ENCODE measurements at regions not wholly inside any gene's neighbourhood (a gene's known extent, or its start where the extent isn't known, plus 50 kb on each side); places are given as distances from the start of the nearest gene placed in this dataset.

DNA sequence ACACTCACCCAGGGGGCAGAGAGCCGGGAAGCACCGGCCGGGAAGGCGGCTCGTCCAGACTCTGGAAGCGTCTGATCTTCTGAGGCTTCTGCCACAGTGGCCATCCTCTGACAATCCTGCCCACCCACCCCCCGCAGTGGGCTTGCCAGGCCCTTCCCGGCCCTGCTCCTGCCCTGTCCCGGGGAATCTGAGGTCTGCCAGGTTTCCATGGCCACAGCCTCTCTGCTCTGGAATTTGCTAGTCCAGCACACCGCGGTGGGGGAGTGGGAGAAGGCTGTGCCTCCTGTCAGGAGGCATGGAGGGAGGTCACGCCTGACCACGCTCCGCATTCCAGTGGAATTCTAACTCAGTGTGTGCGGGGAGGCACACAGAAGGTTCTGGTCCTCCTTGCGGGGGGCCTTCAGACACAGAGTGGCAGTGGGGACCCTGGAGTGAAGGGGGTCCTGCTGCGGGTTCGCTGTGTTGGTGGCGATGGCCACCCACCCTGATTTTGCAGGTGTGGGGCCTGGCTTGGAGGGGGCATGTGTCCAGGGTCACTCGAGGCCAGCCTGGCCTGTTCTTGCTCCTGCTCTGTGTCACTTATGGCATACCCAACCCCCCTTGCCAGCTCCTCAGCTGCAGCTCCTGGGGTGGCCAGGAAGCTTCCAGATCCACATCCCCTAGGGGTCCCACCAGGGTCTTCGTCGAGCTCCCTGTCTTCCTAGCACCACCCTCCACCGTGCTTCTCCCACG lies 55.6 kb upstream of the ADRA2C start:
- no peak overlapping the region for H3K27ac Mint-ChIP-seq (ENCODE audit: unreplicated experiment)
- no peak for DNase-seq (ENCODE audit: low spot score)
- peaks cover 7% of the 10 kb centered on the region for H3K27me3 Mint-ChIP-seq (ENCODE audit: unreplicated experiment)
- H3K36me3 Mint-ChIP-seq (ENCODE audit: low read depth, unreplicated experiment): no peaks in the 10 kb centered on the region
- H3K4me1 Mint-ChIP-seq (ENCODE audit: unreplicated experiment): peaks cover 3% of the 10 kb centered on the region
- no peaks in the 10 kb centered on the region for H3K9me3 Mint-ChIP-seq (ENCODE audit: unreplicated experiment)
- no peak overlapping the region for H3K4me3 Mint-ChIP-seq (ENCODE audit: unreplicated experiment)
- no peak for TF ChIP-seq CTCF (IDR thresholded peaks at IDR 0.05; ENCODE audit: unreplicated experiment)

DNA sequence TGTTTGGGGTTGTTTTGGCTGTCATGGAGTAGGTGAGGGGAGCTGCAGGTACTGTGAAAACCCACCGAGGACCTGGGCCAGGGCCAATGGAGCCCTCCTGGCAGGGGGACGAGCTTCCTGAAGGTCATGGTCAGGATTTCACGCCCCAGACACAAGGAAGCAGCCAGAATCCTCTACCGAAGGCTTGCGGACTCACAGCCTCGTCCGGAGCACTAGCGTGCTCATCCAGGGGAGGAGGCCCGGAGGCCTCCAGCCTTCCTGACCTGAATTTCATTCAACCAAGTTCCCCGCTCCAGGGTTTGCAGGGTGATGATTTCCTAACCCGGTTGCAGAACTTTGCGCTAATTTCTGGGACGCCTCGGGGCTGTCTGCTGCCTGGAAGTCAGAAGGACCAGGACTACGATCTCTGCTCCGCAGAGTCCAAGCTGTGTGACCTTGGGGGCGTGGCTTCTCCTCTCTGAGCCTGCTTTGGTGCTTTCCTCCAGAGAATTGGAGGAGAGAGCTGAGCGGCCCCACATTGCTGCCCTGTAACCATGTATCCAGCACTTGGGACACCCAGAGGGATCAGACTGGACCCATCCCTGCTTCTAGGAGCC lies 56.2 kb upstream of the ADRA2C start:
- no peak for DNase-seq (ENCODE audit: low spot score)
- no peaks in the 10 kb centered on the region for H3K36me3 Mint-ChIP-seq (ENCODE audit: low read depth, unreplicated experiment)
- H3K4me1 Mint-ChIP-seq (ENCODE audit: unreplicated experiment): peaks cover 4% of the 10 kb centered on the region
- H3K9me3 Mint-ChIP-seq (ENCODE audit: unreplicated experiment): no peaks in the 10 kb centered on the region
- peaks cover 7% of the 10 kb centered on the region for H3K27me3 Mint-ChIP-seq (ENCODE audit: unreplicated experiment)
- no peak overlapping the region for H3K27ac Mint-ChIP-seq (ENCODE audit: unreplicated experiment)
- H3K4me3 Mint-ChIP-seq (ENCODE audit: unreplicated experiment): no peak overlapping the region
- no peak for TF ChIP-seq CTCF (IDR thresholded peaks at IDR 0.05; ENCODE audit: unreplicated experiment)

DNA sequence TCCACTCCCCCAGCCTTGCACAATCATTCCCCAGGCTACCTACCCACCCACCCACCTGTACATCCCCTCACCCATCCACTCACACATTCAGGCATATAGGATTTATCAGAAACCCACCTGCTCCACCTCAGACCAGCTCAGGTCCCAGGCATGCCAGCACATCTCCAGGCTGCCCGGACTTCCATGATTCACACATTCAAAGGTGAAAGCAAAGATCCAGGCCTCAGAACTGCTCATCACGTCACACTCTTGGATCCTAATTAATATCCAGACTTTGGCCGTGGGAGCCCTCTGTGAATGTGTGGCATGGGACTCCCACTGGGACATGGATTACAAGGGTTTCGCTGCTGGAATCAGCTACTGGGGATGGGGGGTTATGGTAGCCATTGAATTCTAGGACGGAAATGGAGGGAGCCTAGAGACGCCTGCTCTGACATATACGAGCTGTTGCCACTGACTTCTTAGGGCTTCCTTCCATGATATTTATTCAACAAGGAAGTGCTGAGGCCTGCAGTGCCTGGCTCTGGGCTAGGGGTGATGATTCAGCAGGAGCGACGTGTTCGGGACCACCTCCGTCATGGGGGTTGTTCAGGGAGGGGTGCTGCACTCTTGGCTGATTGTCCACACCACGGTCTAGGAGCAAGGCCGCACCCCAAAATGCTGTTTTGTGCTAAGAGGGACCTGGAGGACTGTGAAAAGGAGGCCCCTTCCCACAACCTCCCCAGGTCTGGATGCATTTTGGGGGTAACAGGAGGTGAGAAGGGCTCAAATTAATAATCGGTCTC lies 56.9 kb upstream of the ADRA2C start:
- Mint-ChIP-seq H3K27ac (ENCODE audit: unreplicated experiment) (no peak overlapping the region), H3K4me1 (ENCODE audit: unreplicated experiment) (peaks cover 4% of the 10 kb centered on the region), H3K9me3 (ENCODE audit: unreplicated experiment) (no peaks in the 10 kb centered on the region), H3K4me3 (ENCODE audit: unreplicated experiment) (no peak overlapping the region), H3K36me3 (ENCODE audit: low read depth, unreplicated experiment) (no peaks in the 10 kb centered on the region), H3K27me3 (ENCODE audit: unreplicated experiment) (peaks cover 7% of the 10 kb centered on the region)
- no peak for DNase-seq (ENCODE audit: low spot score)
- TF ChIP-seq CTCF (IDR thresholded peaks at IDR 0.05; ENCODE audit: unreplicated experiment): no peak

DNA sequence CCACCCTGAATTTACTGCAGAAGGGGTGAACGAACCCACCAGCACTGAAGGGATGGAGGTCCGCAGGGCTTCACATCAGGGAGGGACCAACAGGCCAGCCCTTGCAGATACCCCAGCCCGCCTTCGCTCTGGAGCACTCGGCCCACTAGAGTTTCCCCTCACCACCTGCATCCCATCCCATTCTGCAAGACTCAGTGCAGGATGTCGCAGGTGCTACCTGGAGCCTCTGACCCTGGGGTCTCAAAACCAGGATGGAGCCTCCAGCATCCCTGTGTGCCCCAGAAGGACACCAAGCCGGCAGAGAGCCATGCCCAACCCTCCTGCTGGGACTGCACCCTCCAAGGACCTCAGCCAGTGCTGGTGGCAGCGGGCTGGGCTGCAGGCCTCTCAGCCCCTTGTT lies 57.6 kb upstream of the ADRA2C start:
- peaks cover 4% of the 10 kb centered on the region for H3K4me1 Mint-ChIP-seq (ENCODE audit: unreplicated experiment)
- no peak for TF ChIP-seq CTCF (IDR thresholded peaks at IDR 0.05; ENCODE audit: unreplicated experiment)
- no peaks in the 10 kb centered on the region for H3K36me3 Mint-ChIP-seq (ENCODE audit: low read depth, unreplicated experiment)
- no peaks in the 10 kb centered on the region for H3K9me3 Mint-ChIP-seq (ENCODE audit: unreplicated experiment)
- DNase-seq (ENCODE audit: low spot score): no peak
- peaks cover 11% of the 10 kb centered on the region for H3K27me3 Mint-ChIP-seq (ENCODE audit: unreplicated experiment)
- H3K4me3 Mint-ChIP-seq (ENCODE audit: unreplicated experiment): no peak overlapping the region
- no peak overlapping the region for H3K27ac Mint-ChIP-seq (ENCODE audit: unreplicated experiment)

GRCh38 chr4:3708103-3708510 lies 58.1 kb upstream of the ADRA2C start:
- no peak for DNase-seq (ENCODE audit: low spot score)
- no peak for TF ChIP-seq CTCF (IDR thresholded peaks at IDR 0.05; ENCODE audit: unreplicated experiment)
- H3K36me3 Mint-ChIP-seq (ENCODE audit: low read depth, unreplicated experiment): no peaks in the 10 kb centered on the region
- peaks cover 10% of the 10 kb centered on the region for H3K27me3 Mint-ChIP-seq (ENCODE audit: unreplicated experiment)
- H3K4me1 Mint-ChIP-seq (ENCODE audit: unreplicated experiment): peaks cover 4% of the 10 kb centered on the region
- H3K27ac Mint-ChIP-seq (ENCODE audit: unreplicated experiment): no peak overlapping the region
- H3K4me3 Mint-ChIP-seq (ENCODE audit: unreplicated experiment): no peak overlapping the region
- H3K9me3 Mint-ChIP-seq (ENCODE audit: unreplicated experiment): no peaks in the 10 kb centered on the region

Measured in endothelial cell (in vitro differentiated cells).